NCI-H146 treated with DMSO at 0.1 percent for 48 hours (cell line): ENCODE measurements at regions not wholly inside any gene's neighbourhood (a gene's known extent, or its start where the extent isn't known, plus 50 kb on each side); places are given as distances from the start of the nearest gene placed in this dataset.

Source experiments
- DNase-seq: peaks from one replicate; lab custom pipeline; 2025; ENCODE audit not compliant: unreplicated experiment; lab: John Stamatoyannopoulos, UW

DNA sequence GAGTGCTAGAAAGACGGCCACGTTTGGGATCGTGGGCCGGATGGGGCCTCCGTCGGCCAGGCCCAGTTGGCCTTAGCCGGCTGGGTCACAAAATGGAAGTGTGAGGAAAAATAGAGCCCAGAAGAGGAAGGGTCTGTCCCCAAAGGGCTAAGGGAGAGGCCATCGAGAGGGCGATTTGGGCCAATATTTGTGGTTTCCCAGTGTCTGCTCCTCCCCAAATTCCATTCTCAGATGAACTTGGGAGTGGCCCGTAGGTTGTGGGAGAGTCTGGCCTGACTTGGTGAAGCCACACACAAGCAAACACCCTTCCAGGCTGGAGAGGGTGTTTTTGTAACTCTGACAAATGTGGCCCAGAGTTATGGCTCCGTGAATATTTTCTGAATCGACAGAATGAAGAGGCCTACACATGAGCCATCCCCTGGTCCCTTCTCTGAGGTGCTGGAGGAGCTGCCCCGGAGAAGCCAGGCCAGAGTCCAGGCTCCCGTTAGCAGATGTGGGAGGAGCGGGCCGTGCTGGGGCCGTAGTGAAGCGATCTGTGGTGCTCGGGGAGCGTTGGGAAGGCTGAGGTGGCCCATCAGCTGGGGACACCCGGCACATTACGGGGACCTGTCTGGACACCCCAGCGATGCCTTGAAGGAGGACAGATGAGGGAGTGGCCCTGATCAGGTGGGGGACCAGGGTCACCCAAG lies 73.5 kb upstream of the PPARA start:
- DNase-seq, result no peak

DNA sequence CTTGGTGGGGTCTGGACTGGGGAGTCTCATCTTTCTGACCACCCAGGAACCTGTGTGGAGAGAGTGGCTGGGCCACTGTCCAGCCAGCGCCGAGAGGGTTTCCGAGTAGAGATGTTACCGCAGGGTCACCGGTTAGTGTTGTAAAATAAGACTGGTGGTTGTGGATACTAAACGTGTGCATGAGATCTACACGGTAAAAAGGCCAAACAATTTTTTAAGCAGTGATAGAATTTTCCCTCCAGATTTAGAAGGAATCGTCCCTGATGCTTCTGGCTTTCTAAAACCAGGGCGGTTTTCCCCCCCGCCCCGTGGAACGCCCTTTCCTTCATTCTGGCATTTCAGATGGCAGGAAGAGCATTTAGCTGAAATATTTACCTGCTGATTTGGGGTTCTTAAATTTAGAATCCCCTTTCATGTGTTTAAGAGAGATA lies 72.6 kb upstream of the PPARA start:
- DNase-seq, result no peak

DNA sequence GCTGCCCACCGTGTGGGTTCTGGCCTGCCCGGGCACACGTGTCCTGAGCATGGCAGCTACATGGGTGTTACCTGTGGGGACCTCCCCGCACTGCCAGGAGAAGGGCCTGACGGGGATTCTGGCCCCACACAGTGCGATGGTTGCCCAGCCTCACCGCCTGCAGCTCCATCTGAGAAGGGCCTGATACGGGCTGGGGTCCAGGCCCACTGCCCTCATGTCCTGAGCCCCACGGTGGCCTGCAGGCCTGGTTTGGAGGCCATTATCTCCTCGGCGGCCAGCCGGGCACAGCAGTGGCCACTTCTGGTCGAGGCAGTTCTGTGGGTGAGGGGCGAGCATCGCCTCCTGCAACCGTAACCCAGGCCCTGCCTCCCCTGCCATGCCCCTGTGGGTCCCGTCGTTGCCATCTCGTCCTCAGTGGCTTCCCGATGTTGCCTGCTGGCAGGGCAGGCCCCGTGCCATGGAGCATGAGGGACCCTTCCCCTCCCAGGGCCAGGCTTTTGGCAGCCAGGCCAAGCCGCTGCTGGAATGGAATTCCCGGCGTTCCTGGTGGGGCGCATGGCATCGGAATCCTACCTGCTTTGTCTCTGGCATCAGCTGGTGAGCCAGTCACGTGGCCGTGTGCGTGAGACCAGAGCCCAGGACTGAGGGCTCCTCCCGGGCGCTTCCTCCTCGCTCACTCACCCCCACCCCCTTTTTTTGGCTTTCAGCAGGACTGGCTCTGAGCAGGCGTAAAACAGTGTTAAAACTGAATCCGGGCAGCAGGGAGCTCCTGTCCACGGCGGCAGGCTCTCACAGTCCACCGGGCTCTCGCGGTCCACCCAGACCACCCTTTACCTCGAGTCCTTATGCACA lies 71.9 kb upstream of the PPARA start:
- no peak for DNase-seq

DNA sequence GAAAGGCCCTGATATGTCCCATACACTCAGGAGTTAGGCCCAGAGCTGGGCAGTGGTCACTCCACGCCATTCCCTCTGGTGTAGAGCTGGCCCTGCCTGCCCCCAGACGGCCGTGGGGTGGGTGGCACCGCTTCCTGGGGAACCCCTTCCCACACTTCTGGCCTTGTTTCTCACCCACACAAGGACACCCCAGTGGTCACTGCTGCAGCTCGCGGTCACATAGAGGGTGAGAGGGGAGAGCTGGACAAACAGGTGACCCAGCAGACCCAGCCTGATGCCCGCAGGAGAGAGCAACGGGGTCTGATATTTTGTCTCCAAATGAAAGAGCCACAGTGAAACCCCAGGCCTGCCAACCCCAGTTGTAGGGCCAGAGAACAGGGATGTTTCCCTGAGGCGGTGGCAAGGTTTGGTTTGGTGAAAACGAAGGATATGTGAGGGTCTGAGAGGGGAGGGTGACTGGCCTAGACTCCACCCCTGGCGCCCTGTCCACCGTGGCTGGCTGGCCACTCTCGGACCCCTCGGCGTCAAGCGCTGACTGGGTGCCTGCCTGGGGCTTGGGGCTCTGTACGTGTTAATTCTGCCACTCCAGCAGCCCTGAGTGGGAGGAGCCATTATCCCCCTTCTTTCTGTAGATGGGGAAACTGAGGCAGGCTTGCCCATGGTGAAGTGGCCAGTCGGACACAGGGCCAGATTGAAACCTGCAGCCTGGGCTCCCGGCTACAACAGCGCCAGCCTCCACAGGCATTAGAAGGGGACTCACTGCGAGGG lies 71.0 kb upstream of the PPARA start:
- DNase-seq, result no peak

DNA sequence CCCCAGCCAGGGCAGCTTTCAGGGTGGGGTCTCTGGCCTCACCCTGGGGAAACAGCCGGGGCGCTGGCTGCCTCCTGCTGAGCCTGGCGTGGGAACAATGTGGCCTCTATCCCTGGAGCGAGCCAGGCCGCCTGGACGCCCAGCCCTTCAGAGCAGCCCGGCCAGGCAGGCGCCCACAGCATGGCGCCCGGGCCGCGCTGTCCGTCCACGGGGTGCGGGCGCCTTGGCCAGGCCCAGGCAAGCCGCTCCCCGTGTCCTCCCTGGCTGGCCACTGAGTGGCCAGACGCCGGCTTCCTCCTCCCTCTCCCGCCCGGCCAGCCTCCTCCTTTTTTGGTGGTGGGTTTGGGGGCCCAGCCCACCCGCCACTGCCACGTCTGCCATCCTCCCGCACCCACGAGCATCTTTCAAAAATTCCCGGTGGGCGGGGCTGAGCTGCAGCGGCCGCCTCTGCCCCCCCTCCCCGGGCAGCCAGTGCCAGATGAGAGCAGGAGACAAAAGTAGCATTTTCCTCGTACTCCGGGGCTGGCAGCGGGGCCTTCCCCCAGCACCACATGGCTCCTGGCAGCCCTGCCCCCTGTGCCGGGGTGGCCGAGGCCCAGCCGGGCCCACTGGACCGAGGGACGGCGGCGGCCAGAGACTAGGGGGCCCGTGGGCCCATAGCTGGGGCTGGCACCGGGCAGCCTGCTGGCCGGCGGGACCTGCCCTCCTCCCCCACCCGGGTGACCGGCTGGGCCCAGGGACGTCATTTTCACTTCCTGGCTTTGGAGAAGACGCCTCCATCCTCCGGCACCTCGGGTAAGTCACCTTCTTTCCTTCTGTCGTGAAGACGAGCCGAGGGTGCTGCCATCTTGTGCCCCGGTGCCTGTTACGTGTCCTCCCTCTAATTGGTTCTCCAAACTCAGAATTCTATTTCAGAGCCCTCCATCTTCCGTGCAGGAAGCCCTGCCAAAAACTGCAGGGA lies 70.2 kb upstream of the PPARA start:
- DNase-seq, result no peak

DNA sequence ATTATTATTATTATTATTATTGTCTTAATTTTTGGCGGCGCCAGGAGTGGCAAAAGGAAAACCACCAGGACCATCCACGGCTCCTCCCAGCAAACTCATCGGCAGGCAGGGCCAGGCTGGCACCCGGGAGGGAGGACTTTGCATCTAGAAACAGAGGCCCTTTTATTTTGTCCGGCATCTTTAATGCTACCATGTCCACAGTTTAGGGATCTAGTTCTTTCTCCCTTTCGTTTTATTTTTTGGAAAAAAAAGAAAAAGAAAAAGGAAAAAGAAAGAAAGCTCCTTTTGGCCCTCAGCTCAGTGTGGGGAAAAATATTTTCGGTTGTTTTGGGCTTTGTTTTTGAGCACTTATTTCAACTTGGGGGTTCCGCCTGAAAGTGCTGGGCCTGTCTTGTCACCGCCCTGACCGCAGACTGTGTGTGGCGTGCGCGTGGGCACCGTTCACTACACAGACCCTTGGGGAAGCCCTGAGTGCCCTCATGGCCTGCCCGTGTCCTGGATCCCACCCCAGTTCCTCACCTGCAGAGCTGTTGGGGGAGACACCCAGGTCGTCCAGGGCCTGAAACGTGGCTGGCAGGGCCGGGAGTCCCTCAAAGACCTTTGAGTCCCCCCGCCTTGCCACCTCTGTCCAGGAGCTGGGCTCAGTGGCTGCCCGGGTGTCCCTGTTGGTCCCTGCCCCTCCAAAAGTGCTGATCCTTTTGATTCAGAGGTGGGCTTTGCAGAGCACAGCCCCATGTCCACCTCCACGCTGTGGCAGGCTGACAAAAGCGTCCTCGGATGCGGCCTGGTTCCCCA lies 69.1 kb upstream of the PPARA start:
- no peak for DNase-seq

DNA sequence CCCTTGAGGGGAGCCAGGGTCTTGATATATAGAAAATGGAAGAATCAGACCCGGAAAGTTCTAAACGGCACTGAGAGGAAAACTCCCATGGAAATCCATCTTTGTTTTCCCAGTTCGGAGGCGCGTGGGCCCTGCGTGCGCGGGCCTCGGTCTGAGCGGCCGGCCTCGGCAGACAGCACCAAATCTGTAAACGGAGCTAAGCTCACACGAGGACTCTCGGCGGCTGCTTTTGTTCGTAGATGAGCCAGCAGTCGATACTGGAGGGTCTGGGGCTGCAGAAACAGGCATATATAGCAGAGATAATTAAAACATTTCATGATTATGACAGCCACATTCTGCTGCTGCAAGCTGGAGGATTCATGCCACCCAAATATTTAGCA lies 68.5 kb upstream of the PPARA start:
- DNase-seq, result no peak

DNA sequence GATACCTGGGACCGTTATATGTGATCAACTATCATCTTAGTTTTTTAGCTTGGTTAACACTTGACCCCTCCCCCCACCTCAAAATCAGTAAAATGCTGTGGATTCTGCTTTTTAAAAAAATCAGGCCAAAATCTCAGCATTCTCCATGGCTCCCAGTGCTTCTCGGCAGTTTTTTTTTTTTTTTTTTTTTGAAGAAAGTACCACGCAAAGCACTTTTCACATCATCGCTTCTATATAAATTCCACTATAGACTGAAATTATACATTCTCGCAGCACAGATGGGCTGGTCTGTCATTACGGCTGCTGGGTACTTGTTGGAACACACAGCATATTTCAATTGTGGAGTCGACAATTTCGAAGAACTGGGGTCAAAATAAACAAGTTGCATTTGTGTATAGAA lies 67.7 kb upstream of the PPARA start:
- DNase-seq, result no peak

DNA sequence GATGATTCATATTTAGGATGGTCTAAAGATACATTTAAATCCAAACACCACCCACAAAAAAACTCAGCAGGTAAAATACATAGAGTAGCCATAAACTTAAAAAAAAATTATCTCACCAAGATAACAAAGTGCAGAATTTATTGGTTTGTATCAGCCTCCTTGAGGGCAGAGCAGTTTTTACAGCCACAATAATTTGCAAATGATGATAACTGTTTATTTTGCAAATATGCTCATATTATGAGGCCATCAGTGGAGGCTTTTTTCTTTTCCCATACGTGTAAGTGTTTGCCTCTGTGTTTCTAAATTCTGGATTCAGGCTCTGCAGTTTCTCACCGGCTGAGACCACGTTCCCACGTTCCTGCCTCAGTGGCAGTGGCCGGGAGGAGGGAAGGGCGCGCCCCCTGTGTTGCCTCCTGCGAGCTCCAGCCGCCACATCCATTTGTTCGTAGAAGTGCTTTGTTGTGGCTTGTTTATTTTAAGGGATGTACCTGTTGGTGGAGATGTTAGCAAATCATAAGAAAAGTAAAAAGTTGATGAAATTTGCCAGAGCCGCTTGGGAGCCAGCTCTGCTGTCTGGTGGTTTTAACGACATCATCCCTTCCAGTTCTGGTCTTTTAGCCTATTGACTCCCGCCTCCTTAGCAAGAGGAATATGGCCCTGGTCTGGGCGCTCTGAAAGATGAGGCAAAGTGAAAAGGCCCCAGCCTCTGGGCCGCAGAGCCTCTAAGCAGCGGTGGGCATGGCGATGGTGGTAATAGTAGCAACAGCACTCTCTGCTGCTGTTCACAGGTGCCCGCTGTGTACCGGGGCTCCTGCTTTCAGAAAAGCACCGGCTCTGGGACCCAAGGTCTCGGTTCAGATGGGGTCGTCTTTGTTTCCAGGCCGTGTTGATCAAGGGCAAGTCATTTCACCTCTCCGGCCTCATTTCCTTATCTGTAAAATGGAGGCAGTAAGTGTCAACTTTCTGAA lies 66.7 kb upstream of the PPARA start:
- no peak for DNase-seq

DNA sequence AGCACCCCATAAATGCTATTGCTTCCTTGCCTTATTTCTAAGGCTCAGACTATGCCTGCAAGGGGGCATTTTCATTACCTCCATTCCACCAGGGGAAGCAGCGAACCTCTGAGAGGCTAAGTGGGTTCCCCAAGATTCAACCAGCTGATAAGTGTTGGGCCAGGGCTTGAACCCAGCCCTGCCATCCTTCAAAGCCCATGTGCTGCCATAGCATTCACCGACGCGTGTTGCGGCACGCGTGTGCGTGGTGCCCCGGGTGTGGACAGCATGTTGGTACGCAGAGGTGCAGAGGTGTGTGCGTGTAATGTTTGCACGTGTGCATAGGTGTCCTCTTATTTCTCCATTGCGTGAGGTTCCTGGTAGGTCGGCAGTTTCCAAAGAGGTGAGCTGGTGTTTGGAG lies 66.0 kb upstream of the PPARA start:
- DNase-seq, result no peak

DNA sequence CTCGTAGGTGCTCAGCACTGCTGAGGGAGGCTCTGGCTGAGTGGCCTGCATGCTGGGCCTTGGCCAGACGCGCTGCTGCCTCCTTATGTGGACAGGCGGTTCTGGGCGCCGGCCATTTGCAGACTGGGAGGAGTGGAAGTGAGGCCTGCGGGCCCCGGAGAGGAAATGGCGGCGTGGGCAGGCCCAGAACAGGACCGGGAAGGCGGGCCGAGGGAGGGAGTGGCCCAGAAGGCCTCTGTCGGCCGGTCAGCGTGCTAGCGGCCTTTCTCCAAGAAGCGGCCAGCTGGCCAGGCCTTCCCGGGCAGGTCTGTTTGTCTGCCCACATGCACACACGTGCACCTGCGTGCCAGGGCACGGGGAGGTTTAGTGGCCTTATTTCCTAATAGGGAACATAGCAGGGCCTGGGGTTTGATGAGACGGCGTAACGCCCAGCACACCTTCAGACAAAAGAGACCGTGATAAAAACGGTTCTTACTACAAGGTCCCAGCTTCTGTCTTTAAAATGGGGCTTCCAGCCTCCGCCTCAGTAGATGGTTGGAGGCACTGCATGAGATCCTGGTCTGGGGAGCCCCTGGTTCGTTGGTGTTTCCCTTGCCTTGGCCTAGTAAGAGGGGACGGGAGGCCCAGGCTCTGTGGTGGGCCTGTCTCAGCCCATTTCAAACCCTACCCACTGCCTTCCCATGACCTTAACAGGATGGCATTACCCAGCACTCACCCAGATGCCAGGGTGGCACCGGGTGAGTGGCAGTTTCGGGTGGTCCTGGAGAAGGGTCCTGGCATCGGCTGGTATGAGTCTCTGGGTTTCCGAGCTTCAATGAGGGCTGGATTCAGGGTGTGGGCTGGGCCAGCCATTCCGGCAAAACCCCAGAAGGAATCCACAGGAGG lies 65.1 kb upstream of the PPARA start:
- DNase-seq, result no peak

DNA sequence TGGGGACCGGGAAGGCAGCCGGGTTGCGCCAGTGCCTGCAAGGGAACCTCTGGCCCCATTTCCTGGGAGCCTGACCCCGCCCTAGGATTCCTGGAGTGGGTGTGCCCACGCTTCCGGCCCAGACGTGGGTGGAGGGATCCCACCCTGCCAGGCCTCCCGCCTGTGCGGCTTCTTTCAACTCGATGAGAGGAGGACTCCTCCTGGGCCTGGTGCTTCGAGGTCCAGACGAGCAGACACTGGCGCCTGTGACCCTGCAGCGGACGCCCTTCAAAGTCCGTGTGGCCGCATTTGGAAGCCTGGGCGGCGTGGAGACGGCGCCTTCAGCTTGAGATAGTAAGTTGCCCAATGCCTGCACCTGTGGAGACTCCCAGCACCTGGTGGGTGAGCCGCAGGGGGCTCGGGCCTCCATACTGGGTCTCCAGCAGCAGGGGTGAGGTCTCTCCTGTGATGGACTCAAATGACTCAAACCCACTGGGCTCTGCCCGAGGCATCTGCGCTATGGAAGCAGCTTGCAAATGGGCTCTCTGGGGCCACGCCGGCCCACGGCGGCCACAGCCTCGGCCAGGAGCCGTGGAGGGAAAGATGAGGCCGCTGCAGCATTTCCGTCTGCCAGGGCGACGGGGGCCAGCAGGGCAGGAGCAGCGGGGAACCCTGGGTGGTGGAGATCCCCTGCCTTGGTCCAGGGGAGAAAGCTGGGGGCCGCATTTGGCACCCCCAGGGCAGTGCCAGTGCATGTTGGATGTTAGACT lies 64.3 kb upstream of the PPARA start:
- no peak for DNase-seq

DNA sequence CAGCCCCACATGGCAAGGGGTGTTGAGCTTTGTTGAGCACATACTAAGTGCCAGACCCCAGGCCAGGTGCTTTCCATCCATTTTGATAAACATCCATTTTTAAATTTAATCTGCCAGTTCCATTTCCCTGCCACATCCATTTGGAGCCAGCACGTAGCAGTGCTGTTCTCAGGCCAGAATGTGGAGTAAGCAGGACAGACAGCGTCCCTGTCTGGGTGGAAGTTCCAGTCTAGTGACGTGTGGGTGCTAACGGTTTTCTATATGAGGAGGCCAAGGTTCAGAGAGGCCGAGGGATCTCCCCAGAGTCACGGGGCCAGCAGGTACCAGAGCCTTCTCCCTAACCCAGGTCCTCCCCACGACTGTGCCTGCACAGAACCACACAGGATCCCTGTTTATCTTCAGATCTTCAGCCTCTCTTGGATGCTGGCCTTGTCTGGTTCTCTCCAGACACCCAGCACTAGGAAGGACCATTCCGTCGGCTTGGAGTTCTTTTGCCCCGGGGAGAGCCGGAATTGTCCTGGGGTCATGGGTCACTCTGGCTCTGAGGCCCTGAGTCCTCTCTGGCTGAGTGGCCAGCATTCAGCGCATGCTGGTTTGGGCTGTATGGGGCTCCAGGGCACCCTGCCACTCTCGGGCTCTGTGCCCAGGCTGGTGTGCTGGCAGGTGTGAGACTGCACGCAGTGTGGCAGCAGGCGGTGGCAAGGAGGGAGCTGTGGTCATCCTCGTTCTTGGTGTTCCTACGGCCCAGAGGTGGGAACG lies 63.6 kb upstream of the PPARA start:
- DNase-seq, result no peak

DNA sequence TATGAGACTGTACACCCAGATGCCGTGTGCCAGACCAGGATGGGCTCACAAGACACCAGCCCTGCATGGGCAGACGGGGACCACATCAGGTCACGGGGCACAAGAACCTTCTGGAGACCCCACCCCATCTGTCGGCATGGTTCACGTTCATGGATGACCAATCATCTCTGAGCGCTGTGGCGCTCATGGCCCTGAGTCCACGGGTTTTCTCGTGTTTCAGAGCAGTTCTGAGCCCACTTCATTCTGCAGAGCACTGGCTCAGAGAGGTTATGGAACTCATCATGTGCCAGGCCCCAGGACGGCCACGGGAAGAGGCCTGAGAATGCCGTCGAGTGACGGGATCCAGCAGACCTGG lies 63.0 kb upstream of the PPARA start:
- no peak for DNase-seq

DNA sequence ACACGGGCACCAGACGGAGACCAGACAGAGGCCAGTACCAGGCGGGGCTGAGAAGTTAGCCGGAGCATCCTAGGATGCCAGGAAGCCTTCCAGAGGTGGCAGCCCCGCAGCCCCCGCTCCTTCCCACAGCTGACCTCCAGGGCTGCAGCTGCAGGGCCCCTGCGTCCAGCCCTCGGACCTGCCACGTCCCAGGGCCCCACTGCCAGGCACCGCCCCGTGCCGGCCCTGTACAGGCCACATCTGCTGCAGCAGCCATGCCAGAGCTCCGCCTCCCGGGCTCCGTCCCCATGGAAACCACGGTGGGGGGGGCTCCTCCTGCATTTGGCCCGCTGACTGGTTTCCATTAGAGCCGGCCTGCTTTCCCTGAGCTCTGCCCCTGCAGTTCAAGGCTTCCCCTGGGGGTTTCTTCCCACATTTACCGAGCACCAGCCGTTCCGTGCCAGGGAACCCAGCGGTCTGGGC lies 62.5 kb upstream of the PPARA start:
- DNase-seq, result no peak

DNA sequence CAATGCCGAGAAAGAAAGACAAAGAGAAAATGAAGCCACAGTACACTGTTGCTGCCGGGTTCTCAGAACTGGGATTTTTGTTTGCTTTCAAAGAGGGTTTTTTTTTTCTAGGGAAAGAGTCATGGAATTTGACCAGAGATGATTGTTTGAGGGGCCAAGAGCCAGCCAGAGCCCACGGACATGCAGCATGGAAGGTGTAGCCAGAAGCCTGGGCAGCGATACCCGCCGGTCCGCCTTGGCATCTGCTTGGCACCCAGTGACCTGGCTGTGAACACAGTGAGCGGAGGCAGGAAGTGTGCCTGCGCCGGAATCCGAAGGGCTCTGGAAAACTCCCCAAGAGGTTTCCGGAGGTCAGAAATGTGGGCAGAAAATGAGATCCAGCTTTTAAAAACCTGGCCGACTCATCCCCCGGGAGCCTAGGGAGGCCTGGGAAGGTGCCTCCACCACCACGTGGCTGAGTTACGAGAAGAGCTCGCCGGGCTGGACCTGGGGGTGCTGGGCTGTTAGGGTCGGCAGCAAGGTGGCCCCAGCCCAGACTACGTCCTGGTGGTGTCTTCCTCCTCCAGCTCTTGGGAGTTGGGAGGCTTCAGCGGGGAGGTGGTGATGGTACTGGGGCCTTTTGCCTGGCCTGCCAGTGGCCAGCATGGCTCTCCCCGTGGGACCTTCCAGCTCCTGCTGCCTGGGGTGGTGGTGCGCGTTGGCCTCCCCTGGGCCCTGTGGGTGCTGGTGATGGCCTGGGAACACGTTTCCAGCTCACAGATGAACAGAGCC lies 61.6 kb upstream of the PPARA start:
- DNase-seq, result no peak
